NCI-H524 treated with DMSO at 0.1 percent for 48 hours (cell line): ENCODE measurements at regions not wholly inside any gene's neighbourhood (a gene's known extent, or its start where the extent isn't known, plus 50 kb on each side); places are given as distances from the start of the nearest gene placed in this dataset.

Source experiments
- DNase-seq: peaks from one replicate; lab custom pipeline; 2025; lab: John Stamatoyannopoulos, UW

DNA sequence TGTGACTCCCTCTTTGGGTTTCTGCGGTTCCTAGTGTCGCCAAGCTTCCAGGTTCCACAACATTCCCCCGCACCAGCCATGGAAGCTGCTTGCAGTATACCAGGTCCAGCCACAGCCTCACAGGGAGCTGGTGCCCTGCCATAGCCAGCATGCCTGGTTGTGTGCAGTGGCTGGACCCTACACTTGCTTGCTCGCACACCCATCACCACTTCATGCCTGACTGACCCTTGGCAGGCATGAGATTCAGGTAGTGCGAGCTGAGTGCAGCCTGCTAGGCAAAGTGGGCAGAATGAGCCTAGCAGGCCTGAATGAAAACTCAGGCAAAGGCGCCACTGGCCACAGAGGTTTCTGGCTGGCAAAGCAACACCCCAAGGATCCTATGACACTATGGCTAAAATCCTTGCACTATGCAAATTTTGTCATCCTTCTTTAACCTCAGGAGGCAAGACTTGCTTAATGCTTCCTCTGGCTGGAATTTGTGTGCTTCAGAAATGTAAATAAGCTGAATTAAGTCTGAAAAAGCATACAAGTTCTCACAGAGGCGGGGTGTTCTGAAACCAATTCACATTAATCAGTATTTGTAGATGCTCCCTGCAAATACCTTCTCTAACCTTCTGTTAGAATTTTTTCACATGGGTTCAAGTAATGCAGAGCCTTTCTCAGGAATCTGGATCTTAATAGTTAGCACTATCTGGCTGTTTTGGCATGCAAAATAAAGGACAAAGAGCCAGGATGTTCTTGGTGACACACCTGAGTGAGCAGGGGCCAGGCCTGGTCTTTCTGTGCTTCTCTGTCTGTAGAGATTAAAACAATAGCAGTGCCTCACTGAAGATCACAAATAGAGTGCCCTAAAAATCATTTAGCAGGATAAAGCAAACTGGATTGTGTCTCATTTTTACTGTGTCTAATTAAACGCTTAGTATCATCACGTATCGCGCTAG lies 256.9 kb downstream of the GPATCH2 start:
- DNase-seq: no peak

DNA sequence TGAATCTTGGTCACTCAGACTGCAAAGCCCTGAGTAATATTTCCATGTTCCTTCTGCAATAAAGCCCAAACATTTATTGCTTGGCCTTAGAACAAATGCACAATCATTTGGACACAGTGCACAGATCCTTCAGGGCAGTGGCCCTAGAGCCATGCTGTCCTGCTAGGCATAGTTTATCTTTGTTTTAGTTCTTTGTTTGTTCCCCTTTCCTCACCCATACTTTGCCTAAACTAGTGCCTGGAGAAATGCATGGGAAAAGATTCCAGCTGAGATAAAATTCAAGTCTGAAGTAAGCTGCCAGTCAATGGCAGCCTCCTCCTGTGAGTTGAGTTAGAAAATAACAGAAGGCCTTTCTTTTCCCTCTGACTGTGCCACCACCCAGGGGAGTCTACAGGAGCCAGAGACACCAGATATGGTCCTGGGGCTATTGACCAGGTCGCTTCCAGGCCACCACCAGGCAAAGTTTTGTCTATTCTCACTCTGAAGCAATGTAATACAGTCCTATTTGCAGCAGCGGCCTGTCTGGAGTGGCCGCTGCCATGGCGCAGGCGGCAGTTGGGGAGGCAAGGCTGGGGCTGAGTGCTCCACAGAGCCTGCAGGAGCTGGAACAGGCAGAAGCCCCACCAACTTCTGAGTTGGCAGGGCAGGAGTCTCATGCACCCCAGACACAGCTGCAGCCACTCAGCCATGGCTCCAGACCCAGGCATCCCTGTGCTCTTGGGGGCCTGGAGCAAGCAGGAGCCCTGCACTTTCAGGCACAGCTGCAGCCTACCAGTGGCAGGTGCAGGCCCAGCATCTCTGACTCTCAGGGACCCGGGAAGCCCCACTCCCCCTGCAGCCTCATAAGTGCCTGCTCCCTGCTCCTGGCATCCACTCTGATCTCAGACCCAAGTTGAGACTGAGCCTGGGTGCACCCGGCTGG lies 258.6 kb downstream of the GPATCH2 start:
- DNase-seq: no peak

DNA sequence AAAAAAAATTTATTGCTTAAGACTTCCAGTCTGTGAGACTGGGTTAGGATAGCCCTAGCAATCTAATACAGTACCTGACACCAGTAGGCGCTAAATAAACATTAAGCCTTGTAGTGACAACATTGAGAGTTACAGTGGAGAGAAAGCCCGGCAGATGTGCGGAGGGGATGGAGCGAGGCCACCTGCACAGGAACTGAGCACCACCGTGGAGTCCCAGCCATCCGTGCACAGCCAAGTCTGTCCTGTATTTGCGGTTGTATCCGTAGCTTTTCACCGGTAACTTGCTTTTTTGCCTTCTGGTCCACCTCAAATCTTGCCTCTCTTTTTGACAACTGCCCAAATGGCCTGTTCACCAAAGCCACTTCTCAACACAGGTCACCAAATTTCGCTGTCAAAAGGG lies 260.1 kb downstream of the GPATCH2 start:
- DNase-seq: no peak

DNA sequence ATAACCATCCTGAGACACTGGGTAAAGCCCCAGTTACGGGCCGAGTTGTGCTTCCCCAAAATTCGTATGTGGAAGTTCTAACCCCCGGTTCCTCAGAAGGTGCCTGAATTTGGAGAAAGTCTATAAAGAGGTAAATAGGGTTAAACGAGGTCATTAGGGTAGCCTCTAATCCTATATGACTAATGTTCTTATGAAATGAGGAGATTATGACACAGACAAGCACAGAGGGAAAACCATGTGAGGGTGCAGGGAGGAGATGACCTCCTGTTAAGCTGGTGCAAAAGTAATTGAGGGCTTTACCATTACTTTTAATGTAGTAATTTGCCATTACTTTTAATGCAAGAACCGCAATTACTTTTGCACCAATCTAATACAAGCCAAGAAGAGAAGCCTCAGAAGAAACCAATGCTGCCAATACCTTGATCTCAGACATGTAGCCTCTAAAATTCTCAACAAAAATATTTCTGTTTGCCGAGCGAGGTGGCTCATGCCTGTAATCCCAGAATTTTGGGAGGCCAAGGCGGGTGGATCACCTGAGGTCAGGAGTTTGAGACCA lies 260.8 kb downstream of the GPATCH2 start:
- no peak for DNase-seq

DNA sequence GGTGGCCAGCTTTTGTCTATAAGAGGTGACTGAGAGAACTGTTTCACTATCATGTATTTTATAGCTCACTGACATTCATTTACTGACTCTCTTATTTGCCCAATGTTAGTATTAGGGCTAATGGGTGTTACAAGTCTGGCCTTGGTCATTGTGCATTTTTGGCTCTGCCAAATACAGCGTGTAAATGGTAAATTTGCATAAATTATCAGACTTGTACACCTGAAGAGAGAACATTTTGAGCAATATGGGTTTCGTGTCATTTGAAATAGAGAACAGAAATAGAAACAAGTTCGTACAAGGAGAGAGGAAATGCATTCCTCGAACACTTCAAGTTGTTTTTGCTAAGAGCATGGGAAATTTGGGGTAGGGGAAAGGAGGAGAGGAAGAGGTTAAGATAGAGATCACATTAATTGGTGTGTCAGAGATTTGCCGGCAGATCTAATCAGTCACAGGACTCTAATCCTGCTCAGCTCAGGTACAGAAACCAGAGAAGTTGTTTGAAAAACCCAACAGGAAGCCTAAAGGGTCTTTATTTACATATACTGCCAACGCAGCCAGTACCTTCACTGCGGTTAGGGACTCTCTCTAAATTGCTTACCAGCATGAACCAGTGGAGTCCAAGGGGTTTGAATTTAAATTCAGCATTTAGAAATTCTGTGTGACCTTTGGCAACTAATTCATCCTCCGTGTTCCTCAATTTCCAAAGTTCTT lies 261.5 kb downstream of the GPATCH2 start:
- no peak for DNase-seq

DNA sequence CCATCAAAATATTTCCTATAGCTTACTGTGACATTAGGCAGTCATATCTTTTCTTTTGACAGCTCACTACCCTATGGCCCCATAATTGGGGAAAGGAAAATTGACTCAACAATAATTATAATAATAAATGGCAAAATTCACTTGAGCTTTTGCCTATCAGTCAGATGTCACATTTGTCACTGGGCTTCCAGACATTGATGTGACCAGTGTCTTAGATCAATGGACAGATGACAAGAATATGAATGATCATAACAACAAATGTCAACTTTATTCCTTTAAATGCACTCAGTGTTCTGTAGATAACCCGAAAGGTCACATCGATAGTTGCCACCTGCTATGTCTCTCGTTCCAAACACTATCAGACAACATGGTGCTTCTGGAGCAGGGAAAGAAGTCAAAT lies 266.7 kb downstream of the GPATCH2 start:
- DNase-seq: no peak

DNA sequence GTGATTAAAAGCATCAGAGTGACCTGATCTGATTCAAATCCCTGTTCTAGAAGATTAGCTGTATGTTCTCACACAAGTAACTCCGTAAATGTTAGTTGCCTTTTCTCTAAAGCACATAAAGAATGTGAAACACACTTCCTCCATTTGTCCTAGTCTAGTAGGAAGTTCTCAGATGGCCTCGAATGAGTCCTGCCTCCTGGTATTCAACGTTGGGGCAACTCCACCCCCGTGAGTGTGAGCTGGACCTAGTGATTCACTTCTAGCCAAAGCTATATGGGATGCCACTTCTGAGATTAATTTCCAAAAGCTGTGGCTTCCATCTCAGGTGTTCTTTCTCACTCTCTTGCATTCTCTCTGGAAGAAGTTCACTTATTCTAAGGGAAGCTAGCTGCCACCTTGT lies 267.6 kb downstream of the GPATCH2 start:
- no peak for DNase-seq

DNA sequence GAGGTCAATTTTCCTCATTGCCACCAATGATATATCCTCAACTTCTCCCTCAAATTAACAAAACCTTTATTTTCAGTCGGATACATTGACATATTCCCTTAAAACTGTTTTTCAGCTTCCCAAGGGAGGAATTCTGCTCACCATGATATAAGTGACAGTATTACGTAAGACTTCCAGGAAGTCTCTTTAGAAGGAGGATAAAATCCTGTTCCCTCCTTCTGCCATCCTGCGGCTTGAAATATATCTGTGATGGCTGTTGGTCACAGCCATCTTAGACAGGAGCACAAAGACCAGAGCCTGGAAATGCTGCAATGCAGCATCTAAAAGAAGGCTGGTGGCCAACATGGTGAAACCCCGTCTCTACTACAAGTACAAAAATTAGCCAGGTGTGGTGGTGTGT lies 270.4 kb downstream of the GPATCH2 start:
- DNase-seq: no peak

DNA sequence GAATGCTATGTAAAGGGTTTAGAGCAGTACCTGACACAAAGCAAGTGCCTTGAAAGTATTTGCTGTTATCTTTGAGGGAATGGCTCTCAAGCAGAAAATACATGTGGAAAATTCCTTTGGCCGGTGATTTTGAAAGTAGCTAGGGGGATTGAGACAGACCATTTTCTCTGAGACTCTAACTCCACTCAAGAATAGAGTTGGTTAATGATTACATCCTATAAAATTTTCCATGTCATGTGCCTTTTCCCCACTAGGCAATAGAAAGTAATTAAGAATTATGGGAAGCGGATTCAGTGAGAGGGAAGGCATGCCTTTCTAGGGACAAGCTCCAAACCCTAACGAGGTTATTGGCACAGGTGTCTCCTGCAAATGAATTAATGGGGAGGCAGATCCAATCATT lies 276.0 kb downstream of the GPATCH2 start:
- no peak for DNase-seq

DNA sequence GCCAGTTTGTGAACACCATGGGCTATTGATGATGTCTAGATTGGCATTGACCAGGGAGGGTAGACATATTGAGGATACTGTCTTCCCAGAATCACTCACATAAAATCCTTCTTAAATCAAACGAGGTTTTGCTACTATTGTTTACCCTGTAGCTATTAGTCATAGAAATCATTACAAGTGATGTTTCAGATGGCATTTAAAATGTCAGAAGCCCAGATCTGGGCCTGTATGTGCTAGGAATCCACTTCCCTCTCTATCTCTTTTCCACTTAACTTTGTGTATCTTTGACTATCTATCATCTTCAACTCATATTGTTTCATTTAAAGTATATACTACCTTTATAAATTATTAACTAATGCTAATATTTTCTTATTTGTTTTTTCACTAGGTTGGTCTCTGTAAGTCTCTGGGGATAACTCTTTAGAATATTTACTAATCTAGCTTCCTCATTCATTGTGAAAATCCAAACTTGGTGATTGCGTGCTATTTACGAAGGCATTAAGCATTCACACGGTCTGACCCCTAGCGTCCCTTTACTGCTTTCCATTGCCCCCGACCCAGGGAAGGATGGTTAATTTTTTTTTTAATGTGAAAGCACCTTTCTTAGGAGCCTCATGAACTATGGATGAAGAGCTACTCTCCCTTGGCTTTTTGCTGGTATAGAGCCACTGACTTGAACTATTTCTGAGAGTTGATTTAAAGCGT lies 281.8 kb downstream of the GPATCH2 start:
- no peak for DNase-seq

DNA sequence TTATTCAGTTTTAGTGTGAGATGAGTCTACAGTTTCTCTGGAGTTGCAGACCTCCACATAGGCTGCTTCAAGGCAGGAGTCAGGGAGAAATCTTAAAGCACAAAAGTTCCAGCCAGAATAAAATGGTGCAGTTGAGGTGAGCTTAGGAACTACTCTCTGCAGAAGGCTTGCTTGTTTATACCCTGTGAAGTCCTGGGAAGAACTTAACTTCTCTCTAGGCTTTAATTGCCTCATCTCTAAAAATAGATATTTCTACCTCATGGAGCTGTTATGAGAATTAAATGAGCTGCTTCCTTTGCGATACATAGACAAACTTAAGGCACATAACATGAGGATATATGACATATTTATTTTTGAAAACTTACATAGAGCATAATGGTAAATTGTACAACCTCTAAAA lies 286.2 kb downstream of the GPATCH2 start:
- DNase-seq: no peak

DNA sequence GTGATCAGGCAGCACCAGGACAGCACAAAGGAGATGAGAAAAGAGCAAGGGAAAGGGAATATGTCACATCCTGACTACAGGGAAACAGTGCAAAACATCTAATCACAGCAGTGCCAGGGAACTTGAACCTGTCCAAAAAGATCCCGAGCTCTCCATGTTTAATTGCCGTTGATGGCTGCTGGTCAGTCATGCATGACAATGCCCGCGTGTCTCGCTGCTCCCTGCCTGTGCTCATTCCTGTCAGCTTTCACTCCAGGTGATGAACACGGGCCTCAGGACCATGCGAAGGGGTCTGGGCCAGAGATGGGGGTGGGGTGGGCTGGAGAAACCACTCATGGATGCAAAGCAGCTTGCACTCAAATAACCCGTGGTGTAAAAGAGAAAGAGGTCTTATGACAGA lies 287.0 kb downstream of the GPATCH2 start:
- DNase-seq: no peak

DNA sequence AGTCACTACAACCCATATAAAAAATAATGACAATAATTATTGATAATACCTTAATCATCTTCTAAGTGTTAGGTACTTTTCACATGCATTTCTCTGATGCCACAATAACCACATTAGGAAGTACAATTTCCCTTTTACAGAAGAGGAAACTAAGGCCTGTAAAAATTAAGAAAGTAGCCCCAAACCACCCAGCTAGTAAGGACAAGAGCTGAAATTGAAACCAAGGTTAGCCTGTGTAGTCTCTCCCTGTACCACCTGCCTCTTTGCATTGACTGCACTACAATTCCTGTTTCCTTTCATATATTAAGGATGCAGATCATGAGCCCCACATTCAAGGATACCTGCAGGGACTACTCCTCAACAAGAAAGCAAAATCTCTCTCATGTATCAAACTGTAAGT lies 288.8 kb downstream of the GPATCH2 start:
- no peak for DNase-seq

DNA sequence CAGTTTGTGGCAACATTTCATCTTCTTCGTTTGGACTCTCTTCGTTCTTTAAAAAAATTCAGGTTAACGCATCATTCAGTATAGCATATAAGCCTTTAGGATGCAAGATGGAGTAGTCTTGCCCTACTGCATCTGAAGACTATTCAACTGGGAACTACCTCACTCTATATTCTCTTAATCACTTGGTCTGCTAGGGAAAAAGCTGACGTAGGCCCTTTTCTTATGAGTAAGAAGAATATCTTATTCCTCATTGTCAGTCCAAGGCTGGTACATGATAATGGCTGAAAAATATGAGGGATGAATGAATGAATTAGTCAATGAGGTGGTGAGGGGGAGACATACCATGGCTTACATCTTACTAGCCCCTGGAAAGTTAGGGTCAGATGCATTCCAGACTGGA lies 294.2 kb downstream of the GPATCH2 start:
- DNase-seq: no peak

DNA sequence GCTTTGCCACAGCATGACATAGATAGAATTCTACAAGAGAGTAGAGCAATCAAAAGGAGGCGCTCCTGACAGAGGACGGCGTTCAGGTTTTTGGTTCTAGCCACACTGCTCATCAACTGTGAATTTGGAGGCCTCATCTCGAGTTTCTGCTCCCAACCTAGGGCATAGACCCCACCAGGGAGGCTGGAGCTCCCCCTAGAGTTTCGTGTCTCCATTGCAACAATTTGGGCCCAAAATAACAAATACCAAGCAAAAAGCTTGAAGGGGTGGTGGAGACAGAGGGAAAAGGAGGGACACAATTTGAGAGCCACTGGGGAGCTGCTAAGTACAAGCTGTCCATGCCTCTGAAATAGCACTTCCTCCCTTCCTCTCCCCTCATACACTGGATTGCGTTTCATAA lies 297.0 kb downstream of the GPATCH2 start:
- peak; percentile 35 for DNase-seq

DNA sequence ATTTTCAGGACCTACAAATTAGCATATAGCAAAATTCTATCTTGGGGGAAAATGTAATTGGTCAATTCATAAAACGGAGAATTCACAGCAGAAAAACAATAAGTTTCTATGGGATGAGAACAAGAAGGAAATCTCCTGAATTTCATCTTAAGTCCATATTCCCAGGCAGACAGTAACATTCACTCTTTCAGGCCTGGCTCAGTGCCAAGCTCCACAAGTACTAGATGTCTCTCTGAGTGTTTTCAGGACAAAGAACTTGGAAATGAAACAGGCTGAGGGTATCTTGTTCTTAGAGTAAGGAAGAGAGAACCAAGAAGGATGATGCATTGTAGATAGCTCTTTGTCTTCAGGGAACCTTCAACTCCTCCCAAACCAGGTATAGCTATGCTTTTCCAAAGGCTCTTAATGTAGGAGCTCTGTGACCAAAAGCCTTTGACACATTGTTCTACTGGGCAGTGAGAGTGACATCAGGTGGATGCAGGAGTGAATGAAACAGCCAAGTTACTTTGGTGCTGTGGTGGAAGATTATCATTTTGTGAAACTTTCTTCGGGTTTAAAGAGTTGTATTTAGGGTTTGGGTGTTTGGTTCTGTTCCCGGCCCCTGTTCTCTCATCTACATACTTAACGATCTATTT lies 298.3 kb downstream of the GPATCH2 start:
- DNase-seq: no peak

DNA sequence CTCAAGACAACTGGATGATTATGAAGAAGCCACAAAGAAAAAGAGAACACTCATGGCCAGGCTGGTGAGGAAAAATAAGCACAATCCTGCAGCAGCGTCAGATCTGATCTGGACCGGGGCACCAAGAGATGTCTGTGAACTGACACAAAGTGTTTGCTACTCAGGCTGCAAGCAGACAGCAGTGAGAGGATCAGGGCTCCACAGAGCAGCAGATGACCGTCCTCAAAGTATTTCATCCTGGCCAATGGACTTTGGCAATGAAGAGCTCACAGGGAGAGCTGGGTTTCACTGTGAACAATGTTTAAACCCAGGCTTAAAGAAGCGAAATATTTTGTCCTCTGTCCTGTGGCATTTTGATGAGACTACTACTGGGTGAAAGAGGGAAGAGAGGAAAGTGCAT lies 299.2 kb downstream of the GPATCH2 start:
- DNase-seq: no peak

DNA sequence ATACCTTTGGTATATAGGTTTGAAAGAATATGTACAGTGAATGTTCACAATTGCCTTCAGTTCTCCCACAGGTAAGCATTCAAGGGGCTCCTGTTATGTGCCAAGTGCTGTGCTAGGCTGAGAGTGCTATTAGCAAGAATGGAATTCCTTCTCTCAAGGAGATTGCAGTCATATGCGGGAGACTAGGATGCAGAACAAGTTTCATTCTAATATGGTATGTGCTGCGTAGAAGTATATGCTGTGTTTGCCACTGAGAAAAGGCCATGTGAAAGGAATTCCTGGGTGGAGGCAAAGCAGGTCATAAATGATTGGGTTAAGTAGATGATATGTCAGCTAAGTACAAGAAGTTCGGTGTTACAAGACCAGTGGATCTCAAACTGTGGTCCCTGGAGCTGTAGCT lies 303.0 kb downstream of the GPATCH2 start:
- DNase-seq: no peak

DNA sequence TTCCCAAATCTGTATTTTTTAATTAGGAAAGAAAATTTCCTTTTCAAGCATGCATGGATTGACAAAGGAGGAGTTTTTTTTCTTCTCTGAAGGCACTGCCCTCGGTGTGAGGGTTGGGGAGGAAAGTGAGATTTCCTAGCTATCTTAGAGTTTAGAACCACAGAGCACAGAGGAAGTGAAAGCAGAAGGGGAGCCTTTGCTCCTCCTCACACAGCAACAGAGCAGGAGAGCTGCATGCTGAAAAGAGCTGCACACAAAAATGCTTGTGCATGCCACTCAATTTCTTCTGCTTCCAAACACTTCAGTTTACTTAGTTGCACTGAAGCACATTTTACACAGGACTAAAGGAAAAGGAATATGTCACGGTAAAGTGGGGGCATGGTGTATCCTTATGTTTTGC lies 308.1 kb downstream of the GPATCH2 start:
- no peak for DNase-seq

DNA sequence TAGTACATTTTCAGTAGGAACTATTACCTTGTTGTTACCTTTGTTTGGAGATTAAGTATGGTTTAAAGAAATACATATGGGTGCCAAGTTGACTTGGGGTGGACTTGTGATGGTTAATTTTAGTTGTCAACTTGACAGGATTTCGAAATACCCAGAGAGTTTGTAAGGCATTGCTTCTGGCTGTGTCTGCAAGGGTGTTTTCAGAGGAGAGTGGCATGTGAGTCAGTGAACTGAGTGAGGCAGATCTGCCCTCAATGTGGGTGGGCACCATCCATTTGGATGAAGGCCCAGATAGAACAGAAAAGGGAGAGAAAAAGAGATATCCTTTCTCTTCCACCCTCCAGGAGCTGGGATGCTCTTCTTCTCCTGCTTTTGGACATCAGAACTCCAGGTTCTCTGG lies 315.5 kb downstream of the GPATCH2 start:
- DNase-seq: no peak

DNA sequence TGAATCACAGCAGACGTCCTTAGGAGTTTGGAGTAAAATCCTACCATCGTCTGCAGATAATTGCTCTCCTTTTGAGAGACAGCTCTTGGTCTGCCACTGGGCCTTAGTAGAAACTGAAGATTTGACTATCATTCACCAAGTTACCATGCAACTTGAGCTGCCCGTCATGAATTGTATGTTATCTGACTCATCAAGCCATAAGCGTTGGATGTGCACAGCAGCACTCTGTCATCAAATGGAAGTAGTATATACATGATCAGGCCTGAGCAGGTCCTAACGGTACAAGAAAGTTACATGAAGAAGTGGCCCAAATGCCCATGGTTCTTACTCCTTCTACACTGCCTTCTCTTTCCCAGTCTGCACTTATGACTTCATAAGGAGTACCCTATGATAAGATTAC lies 317.8 kb downstream of the GPATCH2 start:
- no peak for DNase-seq
